ENCODE measurements at regions not wholly inside any gene's neighbourhood (a gene's known extent, or its start where the extent isn't known, plus 50 kb on each side); places are given as distances from the start of the nearest gene placed in this dataset.

DNA sequence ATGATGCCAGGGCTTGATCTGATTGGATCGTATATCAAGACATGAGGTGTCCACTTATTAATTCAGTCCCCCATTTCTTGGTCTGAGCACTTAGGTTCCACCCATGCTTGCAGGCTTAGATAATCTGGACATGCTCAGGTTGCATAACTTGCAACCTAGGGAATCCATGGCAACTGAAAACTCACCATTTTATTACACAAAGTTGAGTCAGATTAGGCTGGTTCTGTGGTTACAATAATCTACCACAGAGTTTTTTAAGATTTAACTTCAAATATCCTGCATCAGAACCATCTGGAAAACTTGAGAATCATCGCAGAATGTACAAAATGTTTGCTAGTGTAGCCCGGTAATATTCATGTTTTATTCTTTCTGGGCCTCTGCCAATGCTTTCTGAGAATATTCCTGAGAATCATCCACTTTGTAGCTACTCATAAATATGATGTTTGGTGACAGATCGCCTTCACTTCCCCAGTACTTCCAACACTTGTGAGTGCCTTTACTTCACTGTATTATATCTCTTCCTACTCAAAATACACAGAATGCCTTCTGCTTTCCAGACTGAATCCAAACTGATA is 707.2 kb upstream of the ADAMTS5 start:
- DNase-seq = no peak

DNA sequence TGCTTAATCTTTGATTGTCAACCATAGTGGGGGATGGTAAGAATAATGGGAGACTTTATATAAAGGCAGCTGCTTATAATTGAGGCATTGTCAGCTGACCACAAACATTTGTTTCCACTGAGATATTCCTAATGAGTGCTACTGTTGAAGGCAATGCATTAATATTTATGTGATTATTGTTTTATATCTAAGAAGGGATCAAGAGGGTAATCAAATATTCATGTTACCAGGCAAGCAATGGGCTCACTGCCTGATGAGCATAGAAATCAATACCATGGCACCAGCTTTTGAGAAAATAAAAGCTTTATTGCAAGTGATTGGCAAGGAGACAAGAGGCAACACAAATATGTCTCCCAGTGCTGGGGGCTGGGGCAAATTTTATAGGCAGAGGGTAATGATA is 706.7 kb upstream of the ADAMTS5 start:
- DNase-seq = no peak

DNA sequence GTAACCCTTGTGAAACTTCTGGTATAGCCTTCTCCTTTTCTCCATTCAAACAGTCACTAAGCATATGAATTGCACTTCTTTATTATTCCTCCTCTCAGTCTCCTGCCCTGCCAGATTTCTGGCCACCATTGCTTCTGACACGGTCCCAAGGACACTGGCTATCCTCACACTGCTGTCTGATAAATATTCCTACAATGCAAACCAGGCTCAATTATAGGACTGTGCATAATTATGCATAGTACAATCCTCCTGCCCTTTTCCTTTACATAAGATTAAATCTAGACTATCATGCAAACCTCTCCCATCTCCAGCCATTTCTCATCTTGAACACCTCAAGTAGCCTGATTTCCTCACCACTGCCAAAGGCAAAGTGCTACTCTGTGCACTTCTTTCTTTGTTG is 704.3 kb upstream of the ADAMTS5 start:
- no peak for DNase-seq

DNA sequence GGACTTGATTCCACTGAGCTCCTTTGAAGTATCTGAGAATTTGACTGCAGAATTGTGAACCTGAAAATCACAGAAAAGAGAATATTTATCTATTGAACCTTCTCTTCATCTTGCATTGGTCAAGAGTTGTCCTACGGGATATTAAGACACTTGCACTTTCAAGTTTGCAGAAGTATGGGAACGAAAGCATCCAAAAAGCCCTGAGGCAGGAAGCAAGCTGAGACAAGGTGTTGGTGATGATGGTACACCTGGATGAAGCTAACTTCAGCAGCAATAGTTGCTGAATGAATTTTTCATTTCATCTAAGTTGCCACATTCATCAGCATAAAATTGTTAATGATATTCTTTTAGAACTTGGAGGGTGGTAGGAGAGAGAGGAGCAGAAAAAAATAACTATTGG is 686.6 kb upstream of the ADAMTS5 start:
- no peak for DNase-seq

DNA sequence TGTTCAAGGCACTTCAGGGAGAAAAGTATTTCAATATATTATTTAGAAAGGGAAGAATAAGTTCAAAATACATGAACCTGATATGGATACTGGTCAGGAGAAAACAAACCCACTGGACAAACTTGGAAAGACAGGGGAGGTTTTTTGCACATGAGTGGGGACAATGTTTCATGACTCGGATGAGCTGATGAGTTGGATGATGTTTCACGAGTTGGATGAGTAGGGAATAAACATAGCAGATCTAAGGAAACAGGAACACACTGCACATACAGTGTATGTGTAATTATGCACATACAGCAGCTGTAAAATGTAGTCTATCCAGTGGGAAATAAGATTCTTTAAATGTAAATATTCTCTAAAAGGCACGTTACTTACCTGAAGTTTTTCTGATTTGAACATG is 682.9 kb upstream of the ADAMTS5 start:
- no peak for DNase-seq

DNA sequence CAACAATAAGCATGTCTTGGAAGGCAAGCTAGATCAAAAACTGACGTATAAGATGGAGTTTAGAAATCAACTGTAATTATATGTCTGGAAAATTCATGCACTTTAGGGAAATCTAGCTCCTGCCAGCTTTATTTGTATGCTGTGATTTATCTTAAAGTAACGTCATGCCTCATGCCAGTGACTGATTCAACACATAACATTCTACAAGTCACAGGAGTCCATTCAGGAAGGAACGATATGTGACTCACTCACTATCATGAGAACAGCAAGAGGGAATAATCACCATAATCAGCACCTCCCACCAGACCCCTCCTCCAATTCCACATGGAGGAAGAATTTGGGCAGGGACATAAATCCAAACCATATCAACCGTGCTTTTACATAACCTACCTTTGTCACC is 682.4 kb upstream of the ADAMTS5 start:
- no peak for DNase-seq

DNA sequence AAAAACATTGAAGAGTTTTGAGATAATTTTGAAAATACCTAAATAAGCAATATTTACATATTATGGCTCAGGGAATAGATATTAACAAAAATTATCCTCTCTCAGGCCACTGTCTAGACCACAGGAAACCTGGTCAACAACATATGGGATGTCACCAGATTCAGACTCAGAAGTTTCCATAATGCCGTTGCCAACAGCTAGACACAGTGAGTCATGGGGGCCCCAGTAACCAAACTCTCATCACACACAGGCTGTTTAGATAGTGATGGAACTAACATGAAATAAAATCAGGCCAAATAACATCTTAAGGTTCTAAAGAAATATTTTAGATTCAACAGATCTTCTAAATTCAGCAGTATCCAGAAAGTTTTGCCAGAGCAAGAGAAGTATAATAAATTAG is 681.7 kb upstream of the ADAMTS5 start:
- no peak for DNase-seq

DNA sequence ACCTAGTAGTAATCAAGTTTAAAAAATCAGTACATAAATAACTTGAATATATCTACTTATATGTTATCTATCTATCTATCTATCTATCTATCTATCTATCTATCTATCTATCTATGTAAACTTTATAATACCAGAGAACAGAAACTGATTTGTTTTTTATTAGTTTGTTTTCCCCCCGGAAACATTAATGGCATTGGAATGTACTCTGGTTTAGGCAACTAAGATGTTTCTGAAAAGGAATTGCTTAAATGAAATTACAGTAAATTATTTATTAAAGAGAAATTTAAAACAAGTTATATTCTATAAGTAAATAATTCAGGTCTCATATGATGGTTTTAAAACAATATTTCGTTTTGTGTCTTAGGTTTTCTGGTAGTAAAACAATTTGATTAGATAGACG is 681.0 kb upstream of the ADAMTS5 start:
- DNase-seq = no peak

DNA sequence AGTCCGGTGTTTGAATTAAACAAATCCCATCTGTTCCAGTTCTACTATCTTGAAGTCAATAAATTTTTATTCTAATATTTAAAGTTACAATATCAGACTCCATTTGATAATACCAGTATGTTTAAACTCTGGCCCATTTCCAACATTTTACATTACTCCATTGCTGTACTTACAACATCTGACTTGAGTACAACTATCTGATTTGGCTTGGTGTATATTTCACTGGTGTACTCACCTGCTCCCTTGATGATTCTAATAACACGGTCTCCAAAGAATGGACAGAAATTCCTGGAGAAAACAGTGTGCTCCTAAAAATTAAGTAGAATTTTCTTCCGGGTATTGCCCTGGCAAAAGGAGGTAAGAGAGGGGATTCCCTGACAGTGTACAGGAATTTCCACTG is 680.5 kb upstream of the ADAMTS5 start:
- DNase-seq = no peak

DNA sequence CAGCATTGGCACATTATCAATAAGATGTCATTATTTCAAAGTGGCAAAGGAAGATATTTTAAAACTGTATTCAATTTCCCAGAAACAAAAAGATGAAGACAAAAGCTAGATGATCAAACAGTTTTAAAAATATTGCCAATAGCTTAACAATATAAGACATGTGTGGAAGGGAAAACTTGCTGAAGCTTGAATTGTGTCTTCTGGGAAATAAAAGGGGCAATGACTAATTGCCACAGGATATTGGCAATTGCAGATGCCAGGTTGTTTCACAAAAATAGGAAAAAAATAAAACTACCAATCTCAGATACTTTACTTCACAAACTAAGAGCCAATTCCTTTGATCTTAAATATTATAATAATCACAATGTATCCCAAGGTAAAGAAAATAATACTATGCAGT is 679.8 kb upstream of the ADAMTS5 start:
- DNase-seq = no peak

DNA sequence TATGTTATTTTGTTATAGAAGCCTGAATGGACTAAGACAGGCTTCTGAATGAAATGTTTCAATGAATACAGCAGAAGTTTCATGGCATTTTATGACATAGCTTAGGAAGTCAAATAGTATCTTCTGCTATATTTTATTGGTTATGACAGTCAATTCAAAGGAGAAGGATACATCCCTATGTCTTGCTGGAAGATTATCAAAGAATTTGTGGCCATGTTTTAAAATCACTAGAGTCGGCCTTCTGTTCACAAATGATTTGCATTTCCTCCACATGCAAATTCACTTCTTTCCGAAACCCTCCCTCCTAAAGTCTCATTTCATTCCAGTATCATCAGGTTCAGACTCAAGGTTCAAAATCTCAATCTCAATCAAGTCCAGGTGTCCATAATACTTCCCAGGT is 679.2 kb upstream of the ADAMTS5 start:
- no peak for DNase-seq

DNA sequence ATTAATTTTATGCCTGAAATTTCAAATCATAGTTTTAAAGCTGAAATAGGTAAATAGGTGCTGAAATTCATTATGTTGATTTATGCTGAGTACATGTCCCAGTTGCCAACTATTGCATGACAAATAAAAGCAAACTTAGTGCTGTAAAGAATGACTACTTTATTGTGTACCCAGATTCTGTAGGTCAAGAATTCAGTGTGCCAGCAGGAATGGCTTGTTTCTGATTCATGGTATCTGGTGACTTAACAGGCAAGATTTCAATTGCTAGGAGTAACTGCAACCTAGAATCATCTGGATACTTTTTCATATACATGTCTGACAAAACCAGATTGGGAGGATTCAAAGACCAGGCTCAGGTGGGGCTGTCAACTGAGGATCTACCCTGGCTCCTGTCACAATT is 678.4 kb upstream of the ADAMTS5 start:
- DNase-seq = no peak

DNA sequence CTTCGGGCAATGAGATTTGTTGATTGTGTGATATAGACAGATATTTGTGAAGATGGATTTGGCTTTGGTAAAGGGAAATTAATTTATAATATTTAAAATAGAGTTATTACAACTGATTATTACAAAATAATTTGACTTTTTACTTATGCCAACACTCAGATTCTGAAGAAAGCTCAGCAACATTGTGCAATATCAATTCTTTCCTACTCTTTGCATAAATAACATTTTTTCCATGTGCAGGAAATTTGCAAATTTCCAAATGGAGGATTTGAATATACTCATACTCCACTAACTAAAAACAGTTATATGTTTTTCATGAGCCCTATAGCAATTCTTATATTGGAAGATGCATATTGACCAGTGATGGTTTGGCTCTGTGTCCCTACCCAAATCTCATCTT is 676.4 kb upstream of the ADAMTS5 start:
- DNase-seq = no peak

DNA sequence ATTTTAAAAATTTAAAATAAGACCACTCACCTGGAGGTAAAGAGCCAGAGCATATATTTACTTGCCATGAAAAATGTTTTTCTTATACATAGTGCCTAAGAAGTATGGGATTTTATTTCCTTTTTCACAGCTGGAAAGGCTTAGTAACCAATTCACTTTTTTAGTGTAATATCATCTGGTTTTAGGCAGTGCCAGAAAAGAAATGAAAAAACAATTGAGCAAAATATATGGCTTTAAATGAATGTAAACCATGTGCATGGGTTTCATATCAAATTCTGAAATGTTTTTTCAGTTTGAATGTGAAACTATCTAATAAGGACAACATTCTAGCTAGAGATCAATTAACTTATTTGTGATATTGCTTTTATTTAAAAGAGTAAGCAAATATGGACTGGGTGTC is 672.4 kb upstream of the ADAMTS5 start:
- DNase-seq = no peak

DNA sequence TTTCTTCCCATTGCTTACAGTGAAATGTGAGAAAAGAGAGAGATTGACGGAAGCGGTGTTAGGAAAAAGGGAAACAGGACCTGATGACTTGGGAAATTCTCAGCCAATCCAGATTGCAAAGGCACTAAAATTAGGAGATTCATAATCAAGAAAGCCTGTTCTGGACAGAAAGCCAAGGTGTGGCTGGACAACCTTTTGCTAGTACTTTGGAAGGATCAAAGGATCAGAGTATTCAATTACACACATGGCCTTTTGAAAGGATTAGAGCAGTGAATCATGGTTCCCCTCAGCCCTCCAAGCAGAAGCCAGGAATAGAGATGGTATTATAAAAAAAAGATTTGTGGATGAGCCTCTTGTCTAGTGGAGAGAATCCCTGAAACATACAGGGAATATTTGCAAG is 669.8 kb upstream of the ADAMTS5 start:
- no peak for DNase-seq

DNA sequence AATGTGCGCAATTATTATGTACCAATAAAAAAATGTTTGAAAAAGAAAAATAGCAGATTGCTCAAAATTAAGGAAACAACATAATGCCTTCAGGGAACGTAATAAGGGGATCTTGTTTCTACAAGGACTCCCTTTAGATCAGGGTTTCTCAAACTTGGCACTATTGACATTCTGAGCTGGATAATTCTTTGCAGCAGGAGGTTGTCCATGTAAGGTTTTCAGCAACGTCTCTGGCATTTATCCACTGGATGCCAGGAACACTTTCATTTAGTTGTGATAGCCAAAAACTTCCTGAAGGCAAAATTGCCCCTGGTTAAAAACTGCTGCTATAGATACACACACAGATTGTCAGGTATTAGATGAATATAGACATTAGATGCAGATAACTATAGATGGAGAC is 666.7 kb upstream of the ADAMTS5 start:
- DNase-seq = no peak

DNA sequence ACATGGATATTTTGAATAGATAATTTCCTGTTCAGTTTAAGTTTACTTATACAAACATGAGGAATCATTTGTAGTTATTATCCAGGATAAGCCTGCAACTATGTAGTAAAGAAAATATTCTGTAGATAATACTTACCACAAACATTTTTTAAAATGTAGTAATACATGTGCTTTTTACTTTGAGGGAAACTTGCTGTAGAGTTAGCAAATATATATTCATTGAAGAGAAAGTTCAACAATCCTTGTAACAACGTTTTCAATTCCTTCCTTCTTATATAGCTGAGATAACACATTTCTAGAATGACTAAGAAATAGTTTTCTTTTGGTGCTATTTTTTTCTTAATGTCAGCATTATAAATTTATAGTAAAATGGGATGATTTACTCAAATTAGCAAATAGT is 664.6 kb upstream of the ADAMTS5 start:
- no peak for DNase-seq

DNA sequence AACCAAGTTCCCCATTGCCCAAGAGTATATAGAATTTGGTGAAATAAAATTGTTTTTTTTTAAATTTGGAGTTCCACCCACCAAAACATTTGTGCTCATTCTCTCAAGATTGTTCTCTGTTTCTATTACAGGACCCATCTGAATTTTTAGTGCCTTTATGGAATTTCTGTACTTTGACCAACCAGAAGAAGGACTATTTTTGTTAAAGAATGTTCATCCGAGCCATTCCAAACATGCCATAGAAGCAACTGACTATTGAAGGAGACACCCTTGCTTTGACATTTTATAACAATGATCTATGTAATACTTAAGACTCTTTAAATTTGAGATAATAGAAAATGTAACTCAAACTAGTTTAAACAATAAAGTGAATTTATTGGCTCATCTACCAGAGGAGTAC is 655.7 kb upstream of the ADAMTS5 start:
- DNase-seq = no peak

DNA sequence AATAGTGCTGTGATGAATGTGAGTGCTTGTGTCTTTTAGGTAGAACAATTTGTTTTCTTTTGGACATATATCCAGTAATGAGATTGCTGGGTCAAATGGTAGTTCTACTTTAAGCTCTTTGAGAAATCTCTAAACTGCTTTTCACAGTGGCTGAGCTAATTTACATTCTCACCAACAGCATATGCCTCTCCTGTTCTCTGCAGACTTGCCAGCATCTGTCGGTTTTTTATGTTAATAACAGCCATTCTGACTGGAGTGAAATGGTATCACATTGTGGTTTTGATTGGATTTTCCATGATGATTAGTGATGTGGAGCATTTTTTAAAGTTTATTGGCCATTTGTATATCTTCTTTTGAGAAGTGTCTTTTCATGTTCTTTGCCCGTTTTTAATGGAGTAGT is 647.3 kb upstream of the ADAMTS5 start:
- no peak for DNase-seq

DNA sequence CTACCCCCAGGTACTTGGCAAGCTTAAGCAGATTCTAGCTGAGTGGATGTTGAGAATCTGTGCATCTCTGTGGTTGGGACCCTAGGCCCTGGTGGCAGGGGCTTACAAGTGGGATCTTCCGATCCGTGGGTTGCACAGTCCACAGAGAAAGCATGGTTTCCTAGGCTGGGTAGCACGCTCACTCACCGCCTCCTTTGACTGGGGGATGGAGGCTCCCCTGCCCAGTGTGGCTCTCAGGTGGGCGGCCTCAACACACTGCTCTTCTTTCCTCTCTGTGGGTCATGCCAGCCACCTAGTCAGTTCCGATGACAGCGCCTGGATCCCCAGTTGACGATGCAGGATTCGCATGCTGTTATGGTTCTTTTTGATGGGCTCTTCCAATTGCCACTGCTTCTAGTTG is 639.5 kb upstream of the ADAMTS5 start:
- no peak for DNase-seq

DNA sequence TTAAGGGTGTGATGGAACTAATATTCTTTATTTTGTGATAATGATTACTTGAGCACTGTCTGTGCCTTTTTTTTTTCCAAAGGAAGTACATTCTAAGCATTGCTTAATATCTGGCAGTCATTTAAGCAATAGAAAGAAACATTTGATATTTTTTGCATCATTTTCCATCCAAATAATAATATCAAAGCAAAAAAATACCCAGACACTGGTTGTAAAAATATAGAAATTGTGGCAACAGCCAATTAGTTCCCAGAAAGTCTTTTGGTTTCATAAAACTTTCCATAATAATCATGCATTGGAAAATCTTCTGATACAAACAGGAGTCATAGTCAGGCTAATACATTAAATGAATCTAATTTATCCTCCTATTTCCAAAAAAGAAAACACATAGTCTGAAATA is 629.3 kb upstream of the ADAMTS5 start:
- no peak for DNase-seq

DNA sequence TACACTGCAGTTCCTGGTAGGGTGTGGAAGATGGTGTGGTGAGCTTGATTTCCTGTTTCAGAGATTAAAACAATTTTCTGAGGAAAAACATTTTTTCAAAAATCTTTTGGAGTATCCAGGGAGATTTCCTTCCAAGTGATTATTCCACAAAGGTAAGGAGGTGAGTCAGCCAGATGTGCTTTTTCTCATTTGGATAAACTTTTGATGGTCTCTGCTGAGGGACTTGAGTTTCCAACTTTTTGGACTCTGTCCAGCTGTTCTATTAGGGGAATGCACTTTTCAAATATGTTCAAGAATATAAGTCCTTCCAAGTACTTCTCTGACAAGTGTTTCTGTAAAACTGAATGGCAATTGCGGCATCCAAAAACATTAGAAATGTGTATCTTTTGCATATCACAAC is 628.8 kb upstream of the ADAMTS5 start:
- DNase-seq = no peak

DNA sequence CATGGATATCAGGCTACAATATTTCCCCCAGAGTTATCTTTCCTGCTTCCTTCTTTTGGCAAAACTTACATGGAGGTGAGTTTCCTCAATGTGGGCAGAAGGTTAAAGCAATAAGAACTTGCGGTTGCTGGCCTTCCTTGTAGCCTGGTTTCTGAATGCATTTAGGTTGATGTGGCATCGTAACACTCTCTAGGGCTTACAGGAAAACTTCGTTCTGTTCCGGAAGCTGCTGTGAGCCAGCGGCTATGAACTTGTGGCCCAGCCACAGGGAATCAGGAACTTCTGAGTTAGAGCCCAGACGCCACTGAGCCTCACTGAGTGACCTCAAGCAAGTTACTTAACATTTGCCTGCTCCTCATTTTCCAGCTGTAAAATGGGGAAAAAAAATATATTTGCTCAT is 623.4 kb upstream of the ADAMTS5 start:
- no peak for DNase-seq

DNA sequence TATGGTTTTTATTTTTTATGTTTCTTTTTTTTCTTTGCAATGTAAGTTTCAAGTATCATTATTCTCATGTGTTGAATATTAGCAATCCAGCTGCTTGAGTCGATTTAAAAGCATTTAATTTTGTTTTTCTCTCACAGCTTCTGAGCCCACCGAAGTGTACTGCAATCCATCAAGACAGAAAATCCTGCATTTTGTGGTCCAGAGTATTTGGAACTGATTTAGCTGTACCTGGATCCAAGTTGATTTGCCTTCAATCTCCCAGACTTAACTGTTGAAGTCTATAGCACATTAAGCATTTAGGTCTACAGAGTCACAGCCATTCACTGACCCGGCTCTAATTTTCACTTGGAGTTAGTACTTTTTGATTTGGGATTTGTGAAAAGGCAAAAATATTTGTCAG is 622.9 kb upstream of the ADAMTS5 start:
- no peak for DNase-seq

DNA sequence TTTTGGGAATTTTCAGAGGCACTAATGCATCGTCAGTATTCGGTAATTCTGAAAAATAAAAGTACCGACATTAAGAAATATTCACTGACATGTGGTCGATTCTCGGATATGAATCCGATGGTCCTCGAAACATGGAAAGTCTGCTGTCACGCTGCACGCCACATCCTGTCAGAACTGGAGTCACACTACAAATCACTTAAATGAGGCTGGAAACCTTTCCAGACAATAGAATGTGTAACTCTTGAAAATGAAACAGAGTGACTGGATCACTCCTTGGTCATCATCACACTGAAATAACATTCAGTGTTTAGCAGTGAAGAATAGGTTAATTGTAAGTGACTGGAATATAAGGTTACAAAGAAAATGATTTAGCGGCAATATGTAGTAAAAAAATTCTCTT is 620.1 kb upstream of the ADAMTS5 start:
- no peak for DNase-seq

DNA sequence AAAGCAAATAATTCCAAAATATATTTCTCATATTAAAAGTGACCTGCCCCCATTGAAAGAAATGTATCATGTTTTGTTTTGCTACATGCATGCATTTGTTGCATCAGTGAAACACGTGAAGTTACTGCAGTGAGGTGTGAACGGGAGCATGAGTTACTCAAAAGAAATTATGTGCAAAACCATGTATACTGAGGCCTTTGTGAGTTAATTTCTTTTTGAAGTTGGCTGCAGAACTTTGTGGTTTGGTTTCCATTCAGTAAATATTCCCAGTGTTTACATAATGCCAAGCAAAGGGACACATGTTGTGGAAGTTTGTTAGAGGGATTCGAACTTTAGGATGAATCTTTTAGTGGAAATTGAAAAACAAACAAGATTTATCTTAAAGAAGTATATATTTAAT is 619.4 kb upstream of the ADAMTS5 start:
- no peak for DNase-seq

Measured in central memory CD4-positive, alpha-beta T cell (primary cell).